Hepatocyte (in vitro differentiated cells): ENCODE measurements at regions not wholly inside any gene's neighbourhood (a gene's known extent, or its start where the extent isn't known, plus 50 kb on each side); places are given as distances from the start of the nearest gene placed in this dataset.

Experiments used
- DNase-seq: peaks from one replicate; pipeline ENCODE4 v3.0.0-alpha.2; 2016; ENCODE audit warnings: low spot score
- H2AFZ ChIP-seq: fragments of 200-600 bp; sonication (generic); 2 replicates; pipeline ENCODE4 v1.6.0; 2016; ENCODE audit warnings: antibody characterized with exemption, mild to moderate bottlenecking
- H3K27ac ChIP-seq: fragments of 200-600 bp; sonication (generic); 2 replicates; pipeline ENCODE4 v1.5.1; 2016; ENCODE audit warnings: mild to moderate bottlenecking
- H3K27me3 ChIP-seq: fragments of 200-600 bp; sonication (generic); 2 replicates; pipeline ENCODE4 v1.6.1; 2016
- H3K36me3 ChIP-seq: fragments of 200-600 bp; sonication (generic); replicated peaks from 2 replicates; pipeline ENCODE4 v1.5.1; 2016; ENCODE audit warnings: low read depth; ENCODE audit not compliant: insufficient read depth
- H3K4me1 ChIP-seq: fragments of 200-600 bp; sonication (generic); 2 replicates; pipeline ENCODE4 v1.5.1; 2016; ENCODE audit warnings: mild to moderate bottlenecking, moderate library complexity; ENCODE audit not compliant: insufficient read depth
- H3K4me2 ChIP-seq: fragments of 200-600 bp; sonication (generic); 2 replicates; pipeline ENCODE4 v1.6.0; 2016
- H3K4me3 ChIP-seq: fragments of 200-600 bp; sonication (generic); 2 replicates; pipeline ENCODE4 v1.5.1; 2016; ENCODE audit warnings: mild to moderate bottlenecking
- H3K79me2 ChIP-seq: fragments of 200-600 bp; sonication (generic); 2 replicates; pipeline ENCODE4 v1.6.0; 2017; ENCODE audit warnings: mild to moderate bottlenecking
- H3K9me2 ChIP-seq: fragments of 200-600 bp; sonication (generic); replicated peaks from 2 replicates; pipeline ENCODE4 v1.6.0; 2017; ENCODE audit warnings: mild to moderate bottlenecking; ENCODE audit not compliant: insufficient read depth
- H3K9me3 ChIP-seq: fragments of 200-600 bp; sonication (generic); 2 replicates; pipeline ENCODE4 v1.5.1; 2016; ENCODE audit warnings: low read depth, mild to moderate bottlenecking
- H4K20me1 ChIP-seq: fragments of 200-600 bp; sonication (generic); 2 replicates; pipeline ENCODE4 v1.6.0; 2016; ENCODE audit warnings: mild to moderate bottlenecking; ENCODE audit not compliant: insufficient read depth, poor library complexity, severe bottlenecking
- CTCF ChIP-seq: fragments of 200-600 bp; sonication (generic); IDR thresholded peaks from 2 replicates; pipeline ENCODE4 v1.5.1; 2016; ENCODE audit warnings: antibody characterized with exemption, mild to moderate bottlenecking; ENCODE audit not compliant: poor library complexity
- EZH2 ChIP-seq: fragments of 200-600 bp; sonication (generic); IDR thresholded peaks from 2 replicates; pipeline ENCODE4 v1.6.1; 2016; ENCODE audit warnings: antibody characterized with exemption, mild to moderate bottlenecking, borderline replicate concordance
- EZH2phosphoT487 ChIP-seq: fragments of 200-600 bp; sonication (generic); IDR thresholded peaks from one replicate; pipeline ENCODE4 v1.6.1; 2018; ENCODE audit warnings: antibody characterized with exemption, mild to moderate bottlenecking, low read depth, moderate library complexity; ENCODE audit not compliant: unreplicated experiment, severe bottlenecking
- WGBS: methylation state at CpG from one replicate; pipeline ENCODE4 v1.1.6; 2016; ENCODE audit warnings: low lambda C conversion rate; ENCODE audit errors: missing lambda C conversion rate; 5-methylcytosine and 5-hydroxymethylcytosine counted together

DNA sequence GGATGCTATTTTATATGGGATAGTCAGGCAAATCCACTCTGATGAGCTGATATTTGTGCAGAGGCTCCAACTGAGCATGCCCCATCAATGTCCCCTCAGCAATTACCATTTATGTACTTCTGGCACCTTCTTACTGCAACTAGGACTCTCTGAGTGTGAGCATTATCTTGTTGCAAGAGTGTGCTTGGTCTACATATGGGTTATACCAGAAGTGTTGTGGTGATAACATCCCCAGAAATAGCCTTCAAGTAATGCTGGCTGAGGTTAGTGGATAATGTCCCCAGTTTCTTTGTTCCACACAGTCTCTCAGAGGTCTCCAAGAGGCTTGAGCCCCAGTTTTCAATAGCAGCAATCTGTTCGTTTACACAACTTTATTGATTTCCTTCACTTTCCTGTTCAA lies 408.6 kb downstream of the JRKL start:
- Histone ChIP-seq H3K4me3 (no peak overlapping the region), H3K9me3 (no peaks in the 10 kb centered on the region), H3K4me2 (no peak overlapping the region), H3K79me2 (no peaks in the 10 kb centered on the region), H3K36me3 (no peaks in the 10 kb centered on the region), H3K27ac (no peak overlapping the region), H3K9me2 (no peaks in the 10 kb centered on the region), H4K20me1 (no peaks in the 10 kb centered on the region), H3K27me3 (no peaks in the 10 kb centered on the region), H2AFZ (no peak overlapping the region), H3K4me1 (no peaks in the 10 kb centered on the region)
- no peak for DNase-seq
- WGBS, result 88% methylated on average over 1 of the region's 1 CpG
- TF ChIP-seq CTCF (no peak), EZH2 (no peak), EZH2phosphoT487 (no peak)

- no peak overlapping the region for H3K4me3 ChIP-seq
Observed at GRCh38 chr11:96815236-96815635, 425.4 kb downstream of the JRKL start.

DNA sequence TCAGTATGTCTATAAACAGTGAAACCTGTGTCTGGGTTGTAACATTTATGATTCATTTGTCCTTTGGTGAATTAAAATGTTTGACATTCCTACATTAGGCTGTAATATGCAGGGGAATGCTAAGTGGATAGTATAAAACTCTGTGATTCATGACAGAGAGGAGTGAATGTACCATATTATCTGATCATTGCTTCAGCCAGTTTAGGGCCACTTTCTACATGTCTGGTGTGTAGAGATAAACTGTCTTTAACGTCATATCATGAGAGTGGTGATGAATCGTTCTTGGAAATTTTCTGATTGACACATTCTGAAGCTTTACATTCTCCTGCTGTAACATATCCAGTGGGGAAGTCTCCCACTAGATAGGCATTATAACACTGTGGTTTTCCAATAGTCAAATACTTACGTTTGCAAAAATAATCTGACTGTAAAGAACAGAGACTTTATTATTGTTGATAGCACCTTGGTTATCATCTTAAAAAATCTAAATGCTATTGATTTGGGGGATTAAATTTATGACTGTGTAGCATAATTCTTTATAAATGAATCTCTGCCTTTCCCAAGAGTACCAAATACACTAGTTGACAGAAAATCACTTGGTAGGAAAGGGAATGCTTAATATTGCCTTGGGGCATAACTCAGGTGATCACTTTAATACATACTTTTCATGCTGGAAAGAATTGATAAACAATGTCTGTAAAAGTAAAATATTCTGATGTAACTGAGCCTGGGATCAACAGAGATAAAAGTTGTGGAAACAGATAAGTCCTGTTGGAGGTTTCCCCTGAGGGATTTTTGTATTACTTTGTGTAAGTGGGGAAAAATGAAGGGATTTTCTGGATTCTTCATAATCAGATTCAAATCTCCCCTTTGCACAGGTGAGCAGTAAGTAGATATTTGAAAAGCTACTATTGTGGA lies 427.9 kb downstream of the JRKL start:
- no peaks in the 10 kb centered on the region for H3K79me2 ChIP-seq
- peak; percentile 3 for DNase-seq
- WGBS, result 53% methylated on average over 3 of the region's 3 CpGs
- no peaks in the 10 kb centered on the region for H3K36me3 ChIP-seq
- H3K27ac ChIP-seq, result no peak overlapping the region
- no peak overlapping the region for H3K4me3 ChIP-seq
- no peaks in the 10 kb centered on the region for H4K20me1 ChIP-seq
- no peaks in the 10 kb centered on the region for H3K9me2 ChIP-seq
- no peaks in the 10 kb centered on the region for H3K9me3 ChIP-seq
- no peak overlapping the region for H3K4me2 ChIP-seq
- no peaks in the 10 kb centered on the region for H3K27me3 ChIP-seq
- H3K4me1 ChIP-seq, result peaks cover 6% of the 10 kb centered on the region
- no peak overlapping the region for H2AFZ ChIP-seq
- TF ChIP-seq CTCF (no peak), EZH2phosphoT487 (no peak), EZH2 (no peak)

More at GRCh38 chr11:96815236-96815635, 425.4 kb downstream of the JRKL start:
- no peak for DNase-seq
- Histone ChIP-seq H4K20me1 (no peaks in the 10 kb centered on the region), H3K27me3 (no peaks in the 10 kb centered on the region), H3K9me3 (no peaks in the 10 kb centered on the region), H3K79me2 (no peaks in the 10 kb centered on the region), H3K9me2 (no peaks in the 10 kb centered on the region), H3K4me2 (no peak overlapping the region), H3K27ac (no peak overlapping the region), H2AFZ (no peak overlapping the region), H3K4me1 (peaks cover 6% of the 10 kb centered on the region), H3K36me3 (no peaks in the 10 kb centered on the region)
- WGBS, result 54% methylated on average over 3 of the region's 3 CpGs
- no peak for TF ChIP-seq EZH2
- no peak for TF ChIP-seq CTCF
- TF ChIP-seq EZH2phosphoT487, result no peak
